ENCODE measurements at regions not wholly inside any gene's neighbourhood (a gene's known extent, or its start where the extent isn't known, plus 50 kb on each side); places are given as distances from the start of the nearest gene placed in this dataset.
"Not testable (repeated sequence)": the region's sequence is repeated elsewhere in the genome, so short reads cannot be mapped to it uniquely, and the experiment has no call there.

- DNase-seq (ENCODE audit: low read depth in 2 of 2), result no peak
Measured at GRCh38 chr6:97456070-97456469, 173.1 kb upstream of the MMS22L start.

DNA sequence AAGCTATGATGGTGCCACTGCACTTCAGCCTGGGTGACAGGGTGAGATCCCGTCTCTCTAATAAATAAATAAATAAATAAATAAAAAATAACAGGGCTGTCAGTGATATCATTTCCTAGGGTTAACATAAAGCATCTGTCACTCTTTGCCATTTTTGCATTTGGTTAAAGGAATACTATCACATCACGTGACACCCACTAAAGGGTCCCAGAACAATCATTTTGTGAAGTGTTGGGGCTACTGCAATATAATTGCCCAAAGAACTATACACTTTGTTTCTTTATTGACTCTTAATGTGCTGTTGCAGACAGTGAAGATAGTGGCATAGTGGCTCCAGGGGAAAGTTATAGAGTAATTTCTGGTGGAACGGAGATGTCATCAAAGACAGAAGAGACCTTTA, 176.5 kb upstream of the MMS22L start:
- no peak for DNase-seq (ENCODE audit: low read depth in 2 of 2)

DNA sequence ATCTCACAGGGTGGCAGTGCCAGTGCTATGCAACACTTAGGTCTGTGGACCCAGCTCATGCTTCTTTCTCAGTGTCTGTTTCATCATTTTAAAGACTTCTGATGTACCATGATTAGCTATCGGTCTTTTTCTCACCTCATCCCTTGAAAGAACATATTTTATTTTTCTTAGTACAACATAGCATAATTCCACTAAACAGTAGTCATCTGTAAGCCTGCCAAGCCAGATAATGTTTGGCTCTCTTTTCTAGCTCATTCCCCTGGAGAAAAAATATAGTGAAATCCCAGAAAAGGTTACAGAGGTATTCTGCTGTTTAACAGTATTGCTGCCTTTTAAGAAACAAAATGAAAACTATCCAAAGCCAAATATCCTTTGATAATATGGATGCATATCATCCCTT, 177.0 kb upstream of the MMS22L start:
- peak in 1 of 2 experiments; percentile 3 for DNase-seq (ENCODE audit: low read depth in 2 of 2)

GRCh38 chr6:97460394-97461080, 177.5 kb upstream of the MMS22L start:
- DNase-seq (ENCODE audit: low read depth in 2 of 2), result no peak

DNA sequence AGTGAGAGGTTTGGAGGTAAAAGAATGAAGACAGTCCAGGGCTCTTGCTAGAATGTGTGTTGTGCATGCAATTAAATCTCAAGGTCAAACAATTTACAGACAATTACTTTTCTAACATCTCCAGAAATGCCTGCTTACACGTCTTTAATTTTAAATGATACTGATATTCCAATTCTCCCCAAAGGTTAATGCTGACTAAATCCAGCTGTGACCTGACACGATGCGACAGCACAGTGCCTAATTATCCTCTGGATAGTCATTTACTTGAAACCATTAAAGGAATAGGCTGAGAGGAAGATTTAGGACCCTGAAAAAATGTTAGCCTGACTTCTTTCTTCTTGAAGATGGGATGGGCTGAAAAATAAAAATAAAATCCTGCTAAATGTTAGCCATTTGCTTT, 178.2 kb upstream of the MMS22L start:
- DNase-seq (ENCODE audit: low read depth in 2 of 2), result no peak

GRCh38 chr6:97462031-97462430, 179.0 kb upstream of the MMS22L start:
- no peak for DNase-seq (ENCODE audit: low read depth in 2 of 2)

DNA sequence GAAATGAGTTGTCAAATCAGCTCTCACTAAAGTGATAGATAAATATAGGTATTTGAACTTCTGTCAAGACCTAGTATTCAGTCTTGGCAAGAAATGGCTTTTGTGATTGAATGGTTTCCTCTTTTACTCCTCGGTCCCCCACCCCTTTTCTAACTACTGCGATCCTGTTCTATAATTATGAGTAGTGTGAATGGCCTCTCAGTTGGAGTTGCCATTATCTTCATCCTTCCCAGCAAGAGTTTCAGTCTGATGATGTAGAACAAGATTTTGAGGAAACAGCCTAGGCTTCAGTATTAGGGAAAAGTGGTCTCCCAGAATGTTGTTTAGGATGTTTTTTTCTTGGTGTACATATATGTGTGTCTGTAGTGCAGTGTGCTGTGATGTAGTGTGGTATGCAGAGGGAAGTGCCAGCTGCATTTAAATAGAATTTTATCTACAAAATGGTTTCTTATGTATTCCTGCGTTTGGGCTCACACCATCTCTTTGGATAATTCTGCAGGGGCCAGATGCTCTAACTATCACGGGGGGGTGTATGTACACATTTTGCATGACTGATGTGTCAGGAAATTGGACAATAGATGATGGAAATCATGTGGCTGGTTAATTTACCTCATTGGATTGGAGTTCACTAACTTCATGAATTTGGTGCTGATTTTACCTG, 180.1 kb upstream of the MMS22L start:
- DNase-seq (ENCODE audit: low read depth in 2 of 2), result no peak

GRCh38 chr6:97465877-97466561, 183.0 kb upstream of the MMS22L start:
- DNase-seq (ENCODE audit: low read depth in 2 of 2), result no peak

DNA sequence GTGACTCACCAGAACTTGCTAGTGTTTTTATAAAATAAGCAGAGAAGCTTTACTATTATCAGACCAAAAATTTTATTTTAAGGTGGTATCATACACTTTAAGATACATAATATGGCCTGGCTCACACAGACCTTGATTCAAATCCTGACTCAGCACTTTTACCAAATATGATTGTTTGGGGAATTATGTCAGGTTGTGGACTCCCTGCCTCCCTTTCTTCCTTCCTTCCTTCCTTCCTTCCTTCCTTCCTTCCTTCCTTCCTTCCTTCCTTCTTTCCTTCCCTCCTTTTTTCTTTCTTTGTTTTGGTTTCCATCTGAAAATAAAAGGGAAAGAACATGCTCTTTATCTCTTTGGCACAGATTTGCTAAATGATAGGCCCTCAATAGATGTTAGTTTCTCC, 186.0 kb upstream of the MMS22L start:
- DNase-seq (ENCODE audit: low read depth in 2 of 2), result no peak

DNA sequence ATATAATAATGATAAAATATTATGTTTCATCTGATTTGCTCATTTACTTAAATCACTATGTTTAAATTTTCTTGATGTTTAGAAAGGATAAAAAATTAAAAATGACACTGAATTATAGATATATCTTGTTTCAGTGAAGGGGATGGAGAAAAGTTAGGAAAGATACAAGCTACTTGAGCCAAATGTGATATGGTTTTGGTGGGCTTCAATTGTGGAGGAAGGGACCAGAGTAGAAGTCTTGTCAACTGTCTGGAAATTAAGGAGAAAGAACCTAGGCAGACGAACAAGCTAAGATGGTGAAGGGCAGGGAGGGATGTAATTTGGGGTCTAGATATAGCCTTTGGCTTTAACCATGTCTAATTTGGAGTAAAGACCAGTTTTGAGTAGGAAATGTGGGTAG, 186.4 kb upstream of the MMS22L start:
- DNase-seq (ENCODE audit: low read depth in 2 of 2), result no peak

- DNase-seq (ENCODE audit: low read depth in 2 of 2), result no peak
Measured at GRCh38 chr6:97470322-97470721, 187.3 kb upstream of the MMS22L start.

DNA sequence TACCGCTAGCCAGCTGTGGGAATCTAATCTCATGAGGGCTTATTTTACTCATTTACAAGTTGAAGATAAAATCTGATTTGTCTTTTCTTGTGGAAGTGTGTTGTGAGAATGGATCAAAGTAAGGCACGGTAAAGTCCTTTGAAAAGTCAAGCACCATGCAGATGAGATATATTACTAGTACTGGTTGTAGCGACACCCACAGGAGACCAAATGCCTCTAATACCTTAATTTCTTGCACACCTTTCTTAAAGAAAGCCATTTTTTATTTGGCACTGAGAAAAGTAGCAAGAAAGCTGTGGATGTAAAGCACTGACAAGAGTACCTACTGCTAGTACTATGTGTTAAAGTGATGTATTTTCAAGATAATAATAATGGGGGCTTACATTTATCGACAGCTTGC, 191.0 kb upstream of the MMS22L start:
- DNase-seq (ENCODE audit: low read depth in 2 of 2), result no peak

DNA sequence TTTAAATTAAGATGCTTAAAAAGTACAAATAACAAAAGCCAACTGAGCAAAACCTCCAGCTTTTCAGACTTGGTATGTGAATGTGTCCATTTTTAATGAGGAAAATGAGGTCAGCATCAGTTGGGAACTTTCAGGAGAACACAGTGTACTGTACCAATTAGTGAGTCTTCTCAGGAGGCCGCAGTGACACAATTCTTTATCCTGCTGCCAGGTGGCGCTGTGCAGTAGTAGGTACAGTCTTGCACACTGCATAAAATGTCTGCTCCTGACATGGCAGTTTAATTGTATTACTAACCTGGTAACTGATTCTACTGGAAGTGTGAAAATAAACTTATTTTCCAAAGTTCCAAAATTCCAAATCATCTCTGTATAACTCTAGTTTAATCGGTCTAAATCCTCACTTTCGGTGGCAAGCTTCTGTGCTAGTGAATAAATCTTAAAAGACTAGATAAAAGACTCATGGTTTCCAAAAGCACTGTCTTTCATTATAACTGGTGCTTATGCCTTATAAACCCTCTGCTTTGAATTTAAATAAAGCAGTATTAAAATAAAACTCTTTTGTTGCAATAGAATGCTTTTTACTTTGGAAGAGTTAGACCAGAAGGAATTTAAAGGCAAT, 214.8 kb upstream of the MMS22L start:
- peak; percentile 36 to 41 for DNase-seq (ENCODE audit: low read depth in 2 of 2)

GRCh38 chr6:97501853-97502252, 218.8 kb upstream of the MMS22L start:
- no peak for DNase-seq (ENCODE audit: low read depth in 2 of 2)

GRCh38 chr6:97508646-97509045, 225.6 kb upstream of the MMS22L start:
- DNase-seq (ENCODE audit: low read depth in 2 of 2), result no peak

GRCh38 chr6:97513260-97513659, 230.2 kb upstream of the MMS22L start:
- DNase-seq (ENCODE audit: low read depth in 2 of 2), result not testable (repeated sequence)

- no peak for DNase-seq (ENCODE audit: low read depth in 2 of 2)
Measured at GRCh38 chr6:97524811-97525210, 241.8 kb upstream of the MMS22L start.

DNA sequence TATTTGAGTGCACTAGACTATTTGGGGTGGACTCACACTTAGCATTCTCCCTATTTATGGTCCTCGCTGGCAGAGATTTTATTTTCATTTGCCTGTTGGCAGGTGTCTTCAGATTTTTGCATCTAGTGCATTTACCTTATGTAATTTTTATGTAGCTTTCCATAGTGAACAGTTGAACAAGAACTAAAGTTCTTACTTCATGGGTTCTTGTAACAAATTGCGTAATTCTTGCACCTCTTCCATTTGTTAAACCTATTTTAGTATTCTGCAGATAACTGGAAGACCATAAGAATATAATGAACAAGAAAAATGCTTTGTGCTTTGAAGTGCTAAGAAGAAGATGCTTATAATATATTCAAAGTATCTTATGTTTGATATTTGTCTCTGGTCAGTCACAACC, 252.8 kb upstream of the MMS22L start:
- no peak for DNase-seq (ENCODE audit: low read depth in 2 of 2)

GRCh38 chr6:97548354-97548753, 265.3 kb upstream of the MMS22L start:
- DNase-seq (ENCODE audit: low read depth in 2 of 2), result no peak

DNA sequence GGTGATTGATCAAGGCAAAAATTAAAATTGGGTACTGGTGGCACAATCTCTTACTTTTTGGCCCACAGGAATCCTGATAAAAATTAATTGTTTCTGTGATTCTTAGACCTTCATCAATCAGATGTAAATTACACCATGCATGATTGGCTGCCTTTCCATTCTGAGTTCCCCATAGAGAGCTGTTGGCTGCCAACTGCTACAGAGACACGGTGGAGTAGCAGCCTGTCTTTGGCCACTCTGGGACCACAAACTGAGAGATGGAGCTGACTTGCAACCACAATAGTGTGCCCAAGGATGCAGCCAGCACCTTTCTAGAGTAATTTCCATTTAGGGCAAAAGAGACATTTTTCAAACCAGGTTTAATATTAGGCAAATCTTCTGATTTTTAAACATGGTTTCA, 274.3 kb upstream of the MMS22L start:
- no peak for DNase-seq (ENCODE audit: low read depth in 2 of 2)

GRCh38 chr6:97563529-97563928, 280.5 kb upstream of the MMS22L start:
- DNase-seq (ENCODE audit: low read depth in 2 of 2), result no peak

DNA sequence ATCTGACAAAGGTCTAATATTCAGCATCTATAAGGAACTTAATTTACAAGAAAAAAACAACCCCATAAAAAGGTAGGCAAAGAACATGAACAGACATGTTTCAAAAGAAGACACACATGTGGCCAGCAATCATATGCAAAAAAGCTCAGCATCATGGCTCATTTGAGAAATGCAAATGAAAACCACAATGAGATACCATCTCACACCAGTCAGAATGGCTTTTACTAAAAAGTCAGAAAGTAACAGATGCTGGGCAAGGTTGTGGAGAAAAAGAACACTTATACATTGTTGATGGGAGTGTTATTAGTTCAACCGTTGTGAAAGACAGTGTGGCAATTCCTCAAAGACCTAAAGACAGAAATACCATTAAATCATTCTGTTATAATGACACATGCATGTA, 289.9 kb upstream of the MMS22L start:
- DNase-seq (ENCODE audit: low read depth in 2 of 2), result no peak

DNA sequence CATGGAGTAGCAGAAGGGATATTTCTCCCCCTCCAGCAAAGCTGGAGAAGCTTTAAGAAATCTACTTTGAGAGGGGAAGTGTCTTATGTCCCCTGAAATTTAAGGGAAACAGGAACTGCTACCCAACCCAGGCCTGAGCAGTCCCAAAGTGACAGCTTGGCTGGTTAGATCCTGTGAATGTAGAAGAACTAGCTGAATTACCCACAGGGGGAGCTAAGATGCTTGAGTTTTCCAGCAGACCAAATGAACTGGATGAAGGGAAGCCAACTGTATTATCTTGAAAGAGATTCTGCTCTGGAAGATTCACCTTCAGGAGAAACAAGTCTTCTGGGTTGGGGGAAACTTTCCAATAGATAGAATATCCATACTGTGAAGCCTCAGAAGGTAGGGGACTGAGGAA, 303.3 kb upstream of the MMS22L start:
- DNase-seq (ENCODE audit: low read depth in 2 of 2), result peak; percentile 32

All from fibroblast of skin of left quadriceps (primary cell).